Liver (tissue), 3 donors: ENCODE measurements at regions not wholly inside any gene's neighbourhood (a gene's known extent, or its start where the extent isn't known, plus 50 kb on each side); places are given as distances from the start of the nearest gene placed in this dataset.
"Not testable (repeated sequence)": the region's sequence is repeated elsewhere in the genome, so short reads cannot be mapped to it uniquely, and the experiment has no call there.

Experiments used
- ATF3 ChIP-seq: IDR thresholded peaks from 2 replicates; pipeline ENCODE4 v1.6.1; 2016; ENCODE audit warnings: antibody characterized with exemption
- CTCF ChIP-seq: fragments of 150-350 bp; IDR thresholded peaks from 2 replicates; pipeline ENCODE4 v1.5.1; 2017; ENCODE audit warnings: improper control_type of control experiment, low read depth, low read length; ENCODE audit not compliant: missing input control
- EGR1 ChIP-seq, 2 donors: IDR thresholded peaks; 2 replicates each; pipeline ENCODE4 v1.6.1; 2016 to 2018; ENCODE audit warnings: antibody characterized with exemption in 2 of 2, low read depth in 2 of 2
- FOXA1 ChIP-seq: IDR thresholded peaks from 2 replicates; pipeline ENCODE4 v1.6.1; 2016; ENCODE audit warnings: antibody characterized with exemption
- GABPA ChIP-seq, 2 donors: IDR thresholded peaks in 1 of 2; conservative IDR thresholded peaks in 1 of 2; 2 replicates each; pipeline ENCODE4 v1.6.1; 2016; ENCODE audit warnings: antibody characterized with exemption in 2 of 2, mild to moderate bottlenecking in 1 of 2, moderate library complexity in 1 of 2
- JUND ChIP-seq, 2 donors: IDR thresholded peaks; 2 replicates each; pipeline ENCODE4 v1.6.1; 2016; ENCODE audit warnings: antibody characterized with exemption in 2 of 2
- REST ChIP-seq: IDR thresholded peaks from 2 replicates; pipeline ENCODE4 v1.6.1; 2016; ENCODE audit warnings: antibody characterized with exemption, mild to moderate bottlenecking
- SP1 ChIP-seq: IDR thresholded peaks from 2 replicates; pipeline ENCODE4 v1.6.1; 2018; ENCODE audit warnings: antibody characterized with exemption, mild to moderate bottlenecking
- TAF1 ChIP-seq: conservative IDR thresholded peaks from 2 replicates; pipeline ENCODE4 v1.6.1; 2016; ENCODE audit warnings: antibody characterized with exemption, mild to moderate bottlenecking
- YY1 ChIP-seq: IDR thresholded peaks from 2 replicates; pipeline ENCODE4 v1.6.1; 2016; ENCODE audit warnings: antibody characterized with exemption, mild to moderate bottlenecking
- ZBTB33 ChIP-seq: IDR thresholded peaks from 2 replicates; pipeline ENCODE4 v1.6.1; 2016; ENCODE audit warnings: antibody characterized with exemption
- donor health status: healthy.
- donor health status: healthy.

DNA sequence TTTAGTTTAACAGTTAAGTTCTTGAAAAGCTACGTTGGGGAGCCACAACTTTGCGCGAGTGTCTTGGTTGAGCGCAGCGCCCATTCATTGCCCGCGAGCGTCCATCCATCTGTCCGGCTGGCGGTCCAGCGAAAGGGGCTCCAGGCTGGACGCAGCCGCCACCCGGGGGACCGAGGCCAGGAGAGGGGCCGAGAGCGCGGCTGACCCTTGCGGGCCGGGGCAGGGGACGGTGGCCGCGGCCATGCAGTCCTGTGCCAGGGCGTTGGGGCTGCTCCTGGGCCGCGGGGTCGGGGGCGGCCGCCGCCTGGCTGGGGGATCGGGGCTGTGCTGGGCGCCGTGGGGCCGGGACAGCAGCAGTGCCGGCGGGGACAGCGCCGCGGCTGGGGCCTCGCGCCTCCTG, 86.8 kb downstream of the ARL9 start:
- not testable (repeated sequence) for TF ChIP-seq TAF1; CTCF; ZBTB33; REST; JUND (IDR thresholded peaks at IDR 0.05); ATF3; GABPA (IDR thresholded peaks at IDR 0.05 in 1 of 2, conservative IDR thresholded peaks at IDR 0.05 in 1 of 2); SP1; YY1; FOXA1; EGR1 (IDR thresholded peaks at IDR 0.05; ENCODE audit: low read depth in 2 of 2)
